NB4 (cell line): ENCODE measurements at regions not wholly inside any gene's neighbourhood (a gene's known extent, or its start where the extent isn't known, plus 50 kb on each side); places are given as distances from the start of the nearest gene placed in this dataset.

Source experiments
- POLR2A ChIP-seq: IDR thresholded peaks from 2 replicates; pipeline ENCODE4 v1.6.1; 2011; ENCODE audit warnings: mild to moderate bottlenecking; ENCODE audit not compliant: insufficient read length; ENCODE audit errors: extremely low read depth
- TF ChIP-seq, protein P1 (sequence below): IDR thresholded peaks from one replicate; pipeline ENCODE4 v1.5.1; 2012; ENCODE audit warnings: low read depth, low read length

DNA sequence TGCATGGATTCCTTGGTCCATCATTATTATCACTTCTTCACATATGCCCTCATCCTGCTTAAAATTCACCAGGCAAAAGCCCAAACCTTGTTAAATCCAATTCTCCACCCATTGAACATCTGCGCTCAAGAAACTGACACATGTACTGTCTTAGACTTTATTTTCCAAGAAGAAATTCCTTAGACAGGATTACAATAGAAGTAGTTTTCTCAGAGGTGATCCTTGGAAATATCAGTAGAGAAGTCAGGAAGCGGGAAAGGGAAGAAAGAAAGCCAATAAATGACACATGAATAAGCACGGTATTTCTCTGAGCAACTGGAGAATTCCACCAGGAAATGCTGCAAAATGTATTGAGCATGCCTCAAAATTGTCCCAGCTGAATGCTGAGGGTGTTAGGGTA, 90.2 kb downstream of the FOXD1 start:
- TF ChIP-seq, protein P1, sequence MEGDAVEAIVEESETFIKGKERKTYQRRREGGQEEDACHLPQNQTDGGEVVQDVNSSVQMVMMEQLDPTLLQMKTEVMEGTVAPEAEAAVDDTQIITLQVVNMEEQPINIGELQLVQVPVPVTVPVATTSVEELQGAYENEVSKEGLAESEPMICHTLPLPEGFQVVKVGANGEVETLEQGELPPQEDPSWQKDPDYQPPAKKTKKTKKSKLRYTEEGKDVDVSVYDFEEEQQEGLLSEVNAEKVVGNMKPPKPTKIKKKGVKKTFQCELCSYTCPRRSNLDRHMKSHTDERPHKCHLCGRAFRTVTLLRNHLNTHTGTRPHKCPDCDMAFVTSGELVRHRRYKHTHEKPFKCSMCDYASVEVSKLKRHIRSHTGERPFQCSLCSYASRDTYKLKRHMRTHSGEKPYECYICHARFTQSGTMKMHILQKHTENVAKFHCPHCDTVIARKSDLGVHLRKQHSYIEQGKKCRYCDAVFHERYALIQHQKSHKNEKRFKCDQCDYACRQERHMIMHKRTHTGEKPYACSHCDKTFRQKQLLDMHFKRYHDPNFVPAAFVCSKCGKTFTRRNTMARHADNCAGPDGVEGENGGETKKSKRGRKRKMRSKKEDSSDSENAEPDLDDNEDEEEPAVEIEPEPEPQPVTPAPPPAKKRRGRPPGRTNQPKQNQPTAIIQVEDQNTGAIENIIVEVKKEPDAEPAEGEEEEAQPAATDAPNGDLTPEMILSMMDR, result no peak
- no peak for TF ChIP-seq POLR2A
